ENCODE measurements at regions not wholly inside any gene's neighbourhood (a gene's known extent, or its start where the extent isn't known, plus 50 kb on each side); places are given as distances from the start of the nearest gene placed in this dataset.

- no peak for TF ChIP-seq ETS1 (IDR thresholded peaks at IDR 0.05)
- TF ChIP-seq EZH2 (IDR thresholded peaks at IDR 0.05; ENCODE audit: low read depth, unreplicated experiment): no peak
- TF ChIP-seq ZNF462 (CRISPR knock-in tag; IDR thresholded peaks at IDR 0.05): no peak
- no peak for TF ChIP-seq STAT1 (IDR thresholded peaks at IDR 0.05; ENCODE audit: unreplicated experiment)
- no peak for TF ChIP-seq POLR2AphosphoS5 (IDR thresholded peaks at IDR 0.05; ENCODE audit: low read depth)
Observed at GRCh38 chr2:146123714-146124113, 1603.8 kb upstream of the ZEB2 start (continued).

- Mint-ChIP-seq H3K4me1 (peaks cover 8% of the 10 kb centered on the region), H3K27me3 (ENCODE audit: insufficient read depth, low read depth, poor library complexity) (no peaks in the 10 kb centered on the region), H3K4me3 (no peak overlapping the region), H3K9me3 (no peaks in the 10 kb centered on the region), H3K36me3 (ENCODE audit: low read depth) (no peaks in the 10 kb centered on the region), H3K27ac (no peak overlapping the region)
- Histone ChIP-seq H4K20me1 (replicated peaks; ENCODE audit: insufficient read depth) (no peaks in the 10 kb centered on the region), H3K9me2 (ENCODE audit: insufficient read depth) (0 out of 2 replicates have a peak, but pooled peaks cover 2% of the 10 kb centered on the region), H2AFZ (no peak overlapping the region), H3K27me3 (ENCODE audit: insufficient read depth) (no peaks in the 10 kb centered on the region), H3K4me2 (no peak overlapping the region), H3K27ac (ENCODE audit: low read depth) (no peak overlapping the region), H3K4me3 (no peak overlapping the region), H3K4me1 (ENCODE audit: insufficient read depth) (no peaks in the 10 kb centered on the region), H3F3A (replicated peaks; ENCODE audit: low read depth) (no peaks in the 10 kb centered on the region), H3K36me3 (ENCODE audit: insufficient read depth) (no peaks in the 10 kb centered on the region), H3K79me2 (replicated peaks; ENCODE audit: insufficient read depth) (no peaks in the 10 kb centered on the region)
- TF ChIP-seq NANOG (IDR thresholded peaks at IDR 0.05; ENCODE audit: borderline replicate concordance) (no peak), JUNB (IDR thresholded peaks at IDR 0.05; ENCODE audit: unreplicated experiment) (no peak), ZNF331 (CRISPR knock-in tag; IDR thresholded peaks at IDR 0.05; ENCODE audit: low read depth) (no peak)
- DNase-seq (ENCODE audit: low spot score): no peak
- ATAC-seq: no peak
Observed at GRCh38 chr2:146123256-146123655, 1603.3 kb upstream of the ZEB2 start.

Data from GM23338 (cell line).